Activated CD8-positive, alpha-beta T cell treated with anti-CD3 and anti-CD28 coated beads for 36 hours (primary cell): ENCODE measurements at regions not wholly inside any gene's neighbourhood (a gene's known extent, or its start where the extent isn't known, plus 50 kb on each side); places are given as distances from the start of the nearest gene placed in this dataset.

ENCODE experiments used
- ATAC-seq: fragments of 200-7000 bp; cut with Tn5 transposase; one replicate; pipeline ENCODE4 v1.10.0; 2021; ENCODE audit warnings: mild to moderate bottlenecking, moderate library complexity
- CTCF ChIA-PET: fragments of 350-600 bp; sonication (Branson Sonifier 250); formaldehyde crosslinking; loops from one replicate; lab custom pipeline; 2021; ENCODE audit warnings: antibody characterized with exemption; lab: Charles Lee
- POLR2A ChIA-PET: fragments of 350-600 bp; sonication (Branson Sonifier 250); formaldehyde crosslinking; loops from one replicate; lab custom pipeline; 2021; ENCODE audit warnings: antibody characterized with exemption; lab: Charles Lee
- DNase-seq: peaks from one replicate; pipeline ENCODE4 v3.0.0-alpha.2; 2020
- H3K27ac Mint-ChIP-seq: one replicate; pipeline ENCODE4 v1.8.0; 2021; ENCODE audit warnings: mild to moderate bottlenecking, mixed read lengths
- H3K27me3 Mint-ChIP-seq: one replicate; pipeline ENCODE4 v1.8.0; 2021; ENCODE audit warnings: mixed read lengths
- H3K36me3 Mint-ChIP-seq: one replicate; pipeline ENCODE4 v1.8.0; 2021; ENCODE audit warnings: low read depth, mixed read lengths
- H3K4me1 Mint-ChIP-seq: one replicate; pipeline ENCODE4 v1.8.0; 2021; ENCODE audit warnings: low read depth, mixed read lengths
- H3K4me3 Mint-ChIP-seq: one replicate; pipeline ENCODE4 v1.8.0; 2021; ENCODE audit warnings: mild to moderate bottlenecking, moderate library complexity, mixed read lengths
- H3K9me3 Mint-ChIP-seq: one replicate; pipeline ENCODE4 v1.8.0; 2021; ENCODE audit warnings: mixed read lengths
- intact Hi-C: fragments of 100-400 bp; cut with micrococcal nuclease; formaldehyde crosslinking; loops from one replicate; pipeline ENCODE4 v1.10.0; 2022
- TF ChIP-seq, protein P1 (sequence below): fragments of 200-600 bp; IDR thresholded peaks from one replicate; pipeline ENCODE4 v1.8.0; 2022; ENCODE audit warnings: antibody characterized with exemption, mild to moderate bottlenecking

DNA sequence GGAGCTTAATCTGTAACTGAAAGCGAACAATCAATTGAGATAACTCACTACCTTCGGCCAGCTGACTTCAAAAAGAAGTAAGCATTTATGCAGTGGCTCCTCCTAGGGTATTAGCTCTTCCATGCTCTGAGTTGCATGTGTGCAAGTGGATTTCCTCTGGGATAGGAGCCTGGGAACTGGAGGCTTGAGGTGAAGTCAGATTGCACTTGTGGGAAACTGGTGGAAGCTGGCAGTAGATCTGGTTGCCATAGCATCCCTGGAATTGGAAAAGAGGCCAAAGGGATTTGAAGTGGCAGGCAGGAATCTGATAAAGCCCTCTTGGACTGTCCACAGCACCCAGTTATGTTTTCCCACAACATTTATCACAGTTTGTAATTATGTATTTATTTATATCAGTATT lies 50.6 kb upstream of the FMNL2 start:
- Mint-ChIP-seq H3K9me3 (peaks cover 2% of the 10 kb centered on the region), H3K4me1 (no peaks in the 10 kb centered on the region), H3K27ac (no peak overlapping the region), H3K36me3 (no peaks in the 10 kb centered on the region), H3K27me3 (peaks cover 7% of the 10 kb centered on the region), H3K4me3 (no peak overlapping the region)
- ChIA-PET POLR2A (no interaction called here), CTCF (no interaction called here)
- DNase-seq = no peak
- intact Hi-C loops = no loop called here
- TF ChIP-seq, protein P1, sequence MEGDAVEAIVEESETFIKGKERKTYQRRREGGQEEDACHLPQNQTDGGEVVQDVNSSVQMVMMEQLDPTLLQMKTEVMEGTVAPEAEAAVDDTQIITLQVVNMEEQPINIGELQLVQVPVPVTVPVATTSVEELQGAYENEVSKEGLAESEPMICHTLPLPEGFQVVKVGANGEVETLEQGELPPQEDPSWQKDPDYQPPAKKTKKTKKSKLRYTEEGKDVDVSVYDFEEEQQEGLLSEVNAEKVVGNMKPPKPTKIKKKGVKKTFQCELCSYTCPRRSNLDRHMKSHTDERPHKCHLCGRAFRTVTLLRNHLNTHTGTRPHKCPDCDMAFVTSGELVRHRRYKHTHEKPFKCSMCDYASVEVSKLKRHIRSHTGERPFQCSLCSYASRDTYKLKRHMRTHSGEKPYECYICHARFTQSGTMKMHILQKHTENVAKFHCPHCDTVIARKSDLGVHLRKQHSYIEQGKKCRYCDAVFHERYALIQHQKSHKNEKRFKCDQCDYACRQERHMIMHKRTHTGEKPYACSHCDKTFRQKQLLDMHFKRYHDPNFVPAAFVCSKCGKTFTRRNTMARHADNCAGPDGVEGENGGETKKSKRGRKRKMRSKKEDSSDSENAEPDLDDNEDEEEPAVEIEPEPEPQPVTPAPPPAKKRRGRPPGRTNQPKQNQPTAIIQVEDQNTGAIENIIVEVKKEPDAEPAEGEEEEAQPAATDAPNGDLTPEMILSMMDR = no peak
- ATAC-seq = no peak
